Activated naive CD4-positive, alpha-beta T cell treated with anti-CD3 and anti-CD28 coated beads, Interleukin-2, amount 50 U/mL, for 72 hours (primary cell): ENCODE measurements at regions not wholly inside any gene's neighbourhood (a gene's known extent, or its start where the extent isn't known, plus 50 kb on each side); places are given as distances from the start of the nearest gene placed in this dataset.

Source experiments
- ATAC-seq, 2 donors: fragments of 150-1000 bp; cut with Tn5 transposase; 2 replicates each; pipeline ENCODE4 v1.10.0; 2021; ENCODE audit warnings: mild to moderate bottlenecking in 2 of 2, moderate library complexity in 2 of 2
- DNase-seq, 2 donors: peaks; one replicate each; pipeline ENCODE4 v3.0.0; 2021 to 2022; ENCODE audit warnings: low spot score in 2 of 2
- H3K27ac Mint-ChIP-seq, 2 donors: one replicate each; pipeline ENCODE4 v1.8.0; 2022; ENCODE audit warnings: mild to moderate bottlenecking in 2 of 2, mixed read lengths in 2 of 2
- H3K36me3 Mint-ChIP-seq, 2 donors: one replicate each; pipeline ENCODE4 v1.8.0; 2022; ENCODE audit warnings: mixed read lengths in 2 of 2
- H3K9me3 Mint-ChIP-seq, 2 donors: one replicate each; pipeline ENCODE4 v1.8.0; 2022; ENCODE audit warnings: mixed read lengths in 2 of 2

DNA sequence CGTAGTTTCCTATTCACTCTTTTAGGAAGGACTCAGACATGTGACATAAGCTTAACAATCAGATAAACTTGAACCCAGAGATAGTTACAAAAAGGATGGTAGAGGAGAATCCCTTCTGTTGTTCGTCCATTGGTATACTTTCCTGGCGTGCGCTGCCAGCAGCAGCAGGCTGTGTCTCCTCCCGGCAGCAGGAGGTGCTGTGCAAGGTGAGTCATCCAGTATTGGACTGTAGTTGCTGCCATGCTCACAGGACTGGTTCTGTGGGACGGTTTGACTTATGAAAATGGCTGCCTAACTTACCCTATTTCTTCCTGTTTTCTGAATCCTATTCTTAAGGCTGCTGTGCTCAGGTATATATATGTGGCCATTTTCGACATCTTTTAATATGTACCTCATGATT, 253.4 kb upstream of the LRRC3B start:
- H3K27ac Mint-ChIP-seq, result no peak overlapping the region
- no peak for ATAC-seq
- H3K36me3 Mint-ChIP-seq, result no peaks in the 10 kb centered on the region
- H3K9me3 Mint-ChIP-seq, result peaks cover 20 to 38% of the 10 kb centered on the region in 2 donors
- DNase-seq, result no peak

DNA sequence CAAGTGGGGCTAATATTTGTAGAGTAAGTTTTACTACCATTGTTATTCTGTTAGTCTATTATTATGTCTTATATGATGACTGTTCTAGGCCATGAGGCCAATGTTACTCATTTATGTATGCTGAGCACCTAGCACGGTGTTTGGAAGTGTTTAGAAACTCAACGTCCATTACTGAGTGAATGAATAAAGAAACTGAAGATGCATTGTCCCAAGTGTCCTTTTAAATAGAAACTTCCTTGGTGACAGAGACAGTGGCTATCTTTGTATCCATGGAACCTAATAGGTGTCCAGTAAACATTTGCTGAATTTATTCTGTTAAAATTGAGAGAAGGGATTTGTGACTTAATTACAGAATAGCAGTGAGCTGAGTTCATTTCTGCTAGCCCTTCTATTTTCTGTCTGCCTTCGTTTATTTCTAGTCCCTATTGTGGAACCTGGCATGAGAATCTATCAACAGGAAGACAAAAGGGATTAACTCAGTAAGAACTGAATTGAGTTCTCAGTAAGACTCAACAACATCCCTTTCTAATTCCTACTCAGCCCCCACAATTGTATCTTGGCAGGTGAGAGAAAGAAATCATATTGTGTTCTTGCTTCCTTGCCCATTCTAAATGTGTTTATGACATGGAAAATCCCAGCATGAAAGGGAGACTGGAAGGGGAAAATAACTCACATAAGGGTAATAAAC, 246.6 kb upstream of the LRRC3B start:
- H3K27ac Mint-ChIP-seq, result no peak overlapping the region
- no peak for ATAC-seq
- H3K36me3 Mint-ChIP-seq, result no peaks in the 10 kb centered on the region
- no peak for DNase-seq
- peaks cover 0 to 22% of the 10 kb centered on the region in 2 donors for H3K9me3 Mint-ChIP-seq

DNA sequence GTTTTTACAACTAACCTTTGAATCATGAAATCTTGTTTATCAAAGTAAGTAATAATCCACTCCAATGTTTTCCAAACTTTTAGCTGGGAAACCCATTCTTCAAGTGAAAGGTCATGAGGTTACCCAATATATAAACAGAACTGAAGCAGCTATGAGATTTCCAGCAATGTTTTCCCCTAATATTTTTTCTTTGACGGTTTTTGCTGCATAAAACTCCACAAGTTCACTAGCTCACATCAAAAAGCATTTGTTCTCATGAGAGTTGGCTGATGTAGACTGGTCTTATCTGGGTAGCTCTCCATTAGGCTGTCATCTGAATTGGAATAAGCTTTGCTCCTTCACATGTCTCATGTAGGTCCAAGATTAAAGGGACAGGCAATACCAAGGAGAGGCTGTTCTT, 241.2 kb upstream of the LRRC3B start:
- Mint-ChIP-seq H3K9me3 (peaks cover 0 to 14% of the 10 kb centered on the region in 2 donors), H3K27ac (no peak overlapping the region), H3K36me3 (no peaks in the 10 kb centered on the region)
- ATAC-seq, result no peak
- no peak for DNase-seq

DNA sequence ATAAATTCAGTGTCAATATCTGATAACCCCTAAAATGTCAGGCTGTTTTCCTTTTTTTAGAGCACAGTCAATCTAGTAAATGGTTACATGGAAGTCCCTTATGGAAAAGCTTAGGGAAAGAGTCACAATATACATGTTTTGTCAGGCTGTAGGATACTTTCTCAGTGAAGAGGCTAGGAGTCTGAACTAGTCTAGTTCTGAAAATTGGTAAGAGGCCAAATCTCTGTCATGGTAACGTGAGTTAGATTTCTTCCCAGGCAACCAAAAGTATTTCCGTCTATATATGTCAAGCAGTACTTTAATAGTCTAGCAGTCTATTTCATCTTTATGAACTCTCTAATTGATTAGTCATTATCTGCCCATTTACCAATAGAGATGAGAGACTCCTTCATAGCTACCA, 215.9 kb upstream of the LRRC3B start:
- ATAC-seq (no peak), DNase-seq (no peak)
- Mint-ChIP-seq H3K27ac (no peak overlapping the region), H3K36me3 (no peaks in the 10 kb centered on the region), H3K9me3 (peaks cover 13 to 14% of the 10 kb centered on the region in 2 donors)

DNA sequence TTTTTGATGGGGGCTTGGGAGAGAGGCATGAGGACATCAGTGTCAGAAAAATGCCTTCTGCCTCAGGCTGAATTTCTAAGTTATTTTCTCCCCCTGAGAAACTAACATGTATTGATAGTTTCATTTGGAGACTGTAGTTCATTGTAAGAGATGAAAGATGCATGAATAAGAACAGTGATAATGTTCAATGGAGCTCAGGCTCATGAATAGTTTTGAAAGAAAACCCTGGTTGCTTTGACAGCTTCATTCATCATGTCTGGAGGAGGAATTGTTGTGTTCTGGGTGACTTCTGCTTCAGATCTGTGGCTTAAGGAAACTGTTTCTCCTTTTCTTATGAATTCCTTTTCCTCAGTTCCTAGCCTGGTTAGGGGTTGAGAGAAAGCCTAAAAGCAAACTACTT, 204.0 kb upstream of the LRRC3B start:
- DNase-seq (no peak), ATAC-seq (no peak)
- Mint-ChIP-seq H3K9me3 (peaks cover 12 to 24% of the 10 kb centered on the region in 2 donors), H3K27ac (no peak overlapping the region), H3K36me3 (no peaks in the 10 kb centered on the region)

DNA sequence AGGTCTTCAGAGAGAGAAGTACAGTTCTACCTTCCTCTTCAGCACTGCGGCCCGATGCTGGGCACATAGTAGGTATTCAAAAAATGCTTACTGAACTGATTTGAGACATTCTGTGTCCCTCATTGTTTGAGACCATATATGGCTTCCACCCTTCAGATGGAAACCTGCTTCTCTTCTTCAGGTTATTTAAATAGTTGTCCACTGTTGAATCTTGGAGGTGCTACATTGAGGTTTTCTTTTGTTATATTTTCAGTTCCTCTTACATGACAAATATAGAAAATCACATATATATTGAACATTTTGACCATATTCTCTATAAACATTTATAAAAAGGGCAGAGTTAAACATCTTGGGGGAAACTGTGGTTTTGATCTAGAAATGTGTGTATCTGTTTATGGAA, 200.2 kb upstream of the LRRC3B start:
- no peak for DNase-seq

DNA sequence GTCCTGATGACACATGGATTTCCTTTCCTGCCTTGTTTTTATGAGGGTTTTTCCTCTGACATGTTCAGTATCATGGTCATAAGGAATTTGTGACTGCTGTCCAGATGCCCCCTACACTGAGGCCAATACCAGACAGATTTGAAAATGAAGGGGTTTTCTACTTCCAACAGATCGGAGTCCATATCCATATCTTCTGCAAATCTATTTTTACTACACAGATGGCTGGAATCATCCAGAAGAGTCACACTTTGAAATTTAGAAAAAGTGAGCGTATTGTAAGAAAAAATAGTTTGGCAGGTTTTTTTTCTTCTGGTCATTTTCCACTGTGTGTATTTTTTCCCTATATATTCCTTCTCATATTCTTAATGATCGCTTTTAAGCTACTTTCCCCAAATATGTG, 197.5 kb upstream of the LRRC3B start:
- ATAC-seq (no peak), DNase-seq (no peak)
- no peak overlapping the region for H3K27ac Mint-ChIP-seq
- peaks cover 4 to 5% of the 10 kb centered on the region in 2 donors for H3K9me3 Mint-ChIP-seq
- no peaks in the 10 kb centered on the region for H3K36me3 Mint-ChIP-seq

More for the DNA sequence above, 200.2 kb upstream of the LRRC3B start:
- H3K27ac Mint-ChIP-seq, result no peak overlapping the region
- H3K9me3 Mint-ChIP-seq, result peaks cover 4 to 5% of the 10 kb centered on the region in 2 donors
- no peaks in the 10 kb centered on the region for H3K36me3 Mint-ChIP-seq
- no peak for ATAC-seq

DNA sequence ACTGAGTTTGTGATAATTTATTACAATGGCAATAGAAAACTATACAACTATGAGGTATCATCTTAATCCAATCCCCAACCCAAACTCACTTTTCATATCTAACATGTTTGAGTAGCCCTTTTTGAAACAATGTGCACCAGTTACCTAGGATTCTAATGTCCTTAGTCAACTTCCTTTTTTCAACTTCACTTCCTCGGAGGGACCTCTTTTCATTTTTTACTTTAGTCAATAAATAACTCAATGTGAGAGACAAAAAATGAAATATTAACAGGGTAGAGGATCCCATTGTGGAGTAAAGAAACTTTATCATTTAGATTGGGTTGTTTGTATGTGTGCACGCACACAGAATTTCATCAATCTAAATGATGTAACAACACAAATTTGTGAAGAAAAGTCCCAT, 193.6 kb upstream of the LRRC3B start:
- H3K9me3 Mint-ChIP-seq, result peaks cover 3 to 4% of the 10 kb centered on the region in 2 donors
- DNase-seq, result no peak
- no peak for ATAC-seq
- no peak overlapping the region for H3K27ac Mint-ChIP-seq
- H3K36me3 Mint-ChIP-seq, result no peaks in the 10 kb centered on the region

DNA sequence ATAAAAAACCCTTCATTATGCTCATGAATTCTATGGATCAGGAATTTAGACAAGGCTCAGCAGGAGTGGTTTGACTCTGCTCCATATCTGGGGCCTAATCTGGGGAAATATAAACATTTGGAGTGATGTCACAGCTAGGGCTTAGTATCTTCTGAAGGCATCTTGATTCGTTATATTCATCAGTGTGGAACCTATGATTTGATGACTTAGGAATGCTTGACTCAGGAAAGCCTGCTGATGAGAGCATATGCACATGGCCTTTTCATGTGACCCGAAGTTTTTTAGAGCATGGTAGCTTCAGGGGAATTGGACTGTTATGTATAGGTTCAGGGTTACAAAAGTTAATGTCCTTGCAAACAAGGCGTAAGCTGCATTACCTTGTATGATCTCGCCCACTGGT, 184.9 kb upstream of the LRRC3B start:
- ATAC-seq (no peak), DNase-seq (no peak)
- peaks cover 10 to 12% of the 10 kb centered on the region in 2 donors for H3K9me3 Mint-ChIP-seq
- H3K27ac Mint-ChIP-seq, result no peak overlapping the region
- H3K36me3 Mint-ChIP-seq, result no peaks in the 10 kb centered on the region

DNA sequence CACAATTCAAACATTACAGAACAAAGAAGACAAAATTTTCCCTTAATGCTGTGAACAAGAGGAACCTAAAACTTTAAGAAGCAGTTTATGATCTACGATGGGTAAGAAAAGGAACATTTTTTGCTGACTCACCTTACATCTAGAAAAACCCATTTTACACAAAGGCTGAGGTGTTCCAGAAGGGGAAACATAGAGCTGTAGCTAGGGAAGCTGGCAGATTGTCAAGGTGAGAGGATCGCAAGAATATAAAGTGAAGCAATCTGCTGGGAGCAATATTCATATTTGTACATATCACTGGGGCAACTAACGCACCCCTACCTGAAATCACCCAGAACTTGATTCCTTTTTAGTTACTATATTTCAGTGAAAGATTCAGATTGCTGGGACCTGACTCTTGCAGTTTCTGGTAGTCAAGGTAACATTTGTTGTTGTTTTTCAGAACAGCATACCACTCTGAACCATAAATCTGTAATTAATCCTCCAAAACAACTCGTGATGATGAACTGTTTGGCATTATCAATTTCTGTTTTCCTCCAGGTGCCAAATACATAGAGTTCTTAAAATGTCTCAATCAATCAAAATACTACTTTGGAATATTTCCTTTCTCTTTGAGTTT, 184.1 kb upstream of the LRRC3B start:
- peaks cover 10 to 12% of the 10 kb centered on the region in 2 donors for H3K9me3 Mint-ChIP-seq
- ATAC-seq (no peak), DNase-seq (no peak)
- no peaks in the 10 kb centered on the region for H3K36me3 Mint-ChIP-seq
- no peak overlapping the region for H3K27ac Mint-ChIP-seq

DNA sequence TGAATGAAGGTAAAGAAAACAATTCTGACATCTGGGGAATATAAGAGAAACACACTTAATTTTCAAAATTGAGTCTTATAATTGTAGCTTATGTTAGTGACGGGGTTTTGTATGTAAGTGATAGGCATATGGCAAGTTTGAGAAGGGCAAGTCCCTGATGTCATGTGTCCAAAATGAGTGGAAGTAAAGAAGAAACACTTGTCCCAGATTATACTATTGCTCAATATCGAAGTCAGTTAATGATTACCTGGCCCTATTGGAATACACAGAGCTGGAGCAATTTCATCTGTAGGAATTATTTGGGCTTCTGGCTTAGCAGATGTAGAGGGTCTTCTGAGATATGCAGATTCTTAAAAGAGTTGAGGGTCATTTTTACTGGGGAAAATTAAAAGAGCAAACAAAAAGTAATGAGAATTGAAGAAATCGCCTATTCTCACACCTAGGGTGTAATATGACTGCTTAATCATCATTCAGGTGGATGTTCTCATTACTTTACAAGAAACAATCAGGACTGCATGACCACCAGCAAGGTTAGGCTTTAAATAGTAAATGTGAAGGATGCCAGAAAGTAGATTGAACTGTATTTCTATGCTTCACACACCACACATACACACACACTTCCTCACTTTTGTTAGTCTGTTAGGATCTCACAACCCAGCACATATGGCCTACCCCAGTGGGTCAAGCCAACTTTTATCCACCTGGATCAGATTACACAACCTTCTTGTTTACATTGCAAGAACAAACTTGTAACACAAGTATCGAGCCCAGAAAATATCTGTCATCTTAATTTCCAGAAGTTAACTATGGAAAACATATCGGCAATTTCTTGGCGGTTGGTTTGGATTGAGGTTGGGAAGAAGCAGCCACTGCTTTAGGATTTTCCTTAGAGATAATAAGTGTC, 183.3 kb upstream of the LRRC3B start:
- no peak for DNase-seq
- no peak for ATAC-seq
- peaks cover 10 to 12% of the 10 kb centered on the region in 2 donors for H3K9me3 Mint-ChIP-seq
- H3K36me3 Mint-ChIP-seq, result no peaks in the 10 kb centered on the region
- H3K27ac Mint-ChIP-seq, result no peak overlapping the region

DNA sequence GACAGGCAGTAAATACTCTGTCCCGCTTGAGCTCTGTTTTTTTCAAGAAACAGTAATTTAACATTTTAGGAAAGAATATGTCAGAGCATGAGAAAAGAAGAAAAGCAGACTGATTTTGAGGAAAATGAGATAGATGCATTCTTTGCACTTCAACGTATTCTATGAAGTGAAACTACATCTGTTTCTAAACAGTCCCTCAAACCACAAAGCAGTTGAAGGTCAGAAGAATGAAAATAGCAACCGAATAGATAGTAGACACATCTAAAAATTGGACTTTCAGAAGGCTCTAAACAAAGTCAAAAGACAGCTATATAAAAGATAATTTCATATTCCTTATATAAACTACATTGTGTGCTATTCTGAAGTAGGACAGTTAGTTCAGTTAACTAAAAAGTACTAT, 172.6 kb upstream of the LRRC3B start:
- no peak for DNase-seq
- ATAC-seq, result no peak
- Mint-ChIP-seq H3K27ac (no peak overlapping the region), H3K9me3 (peaks cover 9% of the 10 kb centered on the region in 2 donors), H3K36me3 (no peaks in the 10 kb centered on the region)

DNA sequence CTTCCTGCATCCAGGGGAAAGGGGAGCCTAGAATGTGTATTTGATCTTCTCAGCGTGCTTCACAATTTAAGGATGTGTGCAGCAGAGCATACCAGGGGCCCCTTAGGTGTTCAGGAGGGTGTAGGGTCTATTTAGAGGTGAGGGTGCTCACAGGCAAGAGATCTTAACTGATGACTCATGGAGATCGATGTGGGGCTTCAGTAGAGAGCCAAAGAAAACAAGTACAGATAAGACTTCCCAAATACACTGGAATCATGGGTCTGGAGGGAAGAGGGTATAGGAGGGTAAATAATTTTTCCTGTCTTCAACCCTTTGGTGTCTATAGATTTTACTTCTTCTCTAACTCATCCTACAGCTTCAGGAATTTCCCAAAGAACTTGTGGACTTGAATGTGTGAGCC, 170.2 kb upstream of the LRRC3B start:
- Mint-ChIP-seq H3K27ac (no peak overlapping the region), H3K9me3 (peaks cover 9% of the 10 kb centered on the region in 2 donors), H3K36me3 (no peaks in the 10 kb centered on the region)
- ATAC-seq, result no peak
- no peak for DNase-seq

DNA sequence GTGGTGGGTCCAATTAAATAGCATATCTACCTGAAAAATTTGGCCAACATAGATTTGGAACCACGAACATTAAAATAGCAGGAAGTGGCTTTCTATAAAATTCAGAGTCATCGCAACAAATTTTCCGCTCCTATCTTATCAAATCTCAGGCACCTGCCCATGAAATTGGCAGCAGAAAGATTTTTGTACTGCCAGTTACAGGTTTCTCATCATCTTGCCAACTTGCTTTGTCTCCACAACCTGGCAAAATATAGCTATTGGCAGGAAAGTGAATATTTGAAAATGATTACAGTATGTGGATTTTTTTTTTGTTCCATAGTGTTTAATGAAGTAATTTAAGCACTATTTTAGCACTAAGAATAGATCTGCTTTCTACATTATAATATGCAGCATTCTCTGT, 161.6 kb upstream of the LRRC3B start:
- no peak for DNase-seq
- Mint-ChIP-seq H3K36me3 (peaks cover 0 to 18% of the 10 kb centered on the region in 2 donors), H3K9me3 (peaks cover 11 to 18% of the 10 kb centered on the region in 2 donors)

DNA sequence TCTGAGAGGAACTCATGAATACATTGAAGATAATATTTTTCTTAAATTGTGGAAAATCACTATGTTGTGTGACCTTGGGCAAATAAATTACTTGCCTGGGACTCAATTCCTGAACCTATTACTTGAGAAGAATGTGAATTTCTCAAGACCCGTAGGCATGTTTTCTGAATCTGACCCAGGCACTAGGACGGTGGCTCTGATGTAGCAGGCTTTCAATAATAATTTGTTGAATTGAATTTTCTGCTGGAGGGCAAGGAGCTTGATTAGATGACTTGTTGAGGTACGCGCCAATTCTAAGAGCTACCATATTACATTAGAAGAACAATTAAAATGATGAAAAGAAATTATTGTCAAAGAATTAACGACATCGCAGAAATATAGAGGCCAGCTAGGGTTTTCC, 150.2 kb upstream of the LRRC3B start:
- Mint-ChIP-seq H3K9me3 (peaks cover 5 to 26% of the 10 kb centered on the region in 2 donors), H3K36me3 (no peaks in the 10 kb centered on the region), H3K27ac (no peak overlapping the region)
- DNase-seq (no peak), ATAC-seq (no peak)

More for the DNA sequence above, 161.6 kb upstream of the LRRC3B start:
- no peak for ATAC-seq
- H3K27ac Mint-ChIP-seq, result no peak overlapping the region

DNA sequence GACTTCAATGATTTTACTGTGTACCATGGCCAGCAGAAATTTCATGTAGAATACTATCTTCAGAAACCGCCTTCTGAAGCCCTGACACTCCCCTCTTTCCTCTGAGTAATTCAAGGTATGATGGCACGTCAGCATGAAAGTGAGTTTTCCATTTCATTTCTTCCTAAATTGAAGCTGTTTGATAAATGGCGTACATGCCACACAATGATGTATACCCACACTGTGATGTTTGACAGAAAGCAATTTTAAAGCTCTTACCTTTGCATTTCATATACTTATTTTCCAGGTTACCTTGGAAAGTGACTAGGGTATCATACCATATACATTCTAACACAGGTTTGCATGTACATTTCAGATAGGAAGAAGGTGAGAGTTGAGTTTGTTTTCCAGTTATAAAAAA, 147.9 kb upstream of the LRRC3B start:
- DNase-seq, result no peak
- ATAC-seq, result no peak
- no peak overlapping the region for H3K27ac Mint-ChIP-seq

DNA sequence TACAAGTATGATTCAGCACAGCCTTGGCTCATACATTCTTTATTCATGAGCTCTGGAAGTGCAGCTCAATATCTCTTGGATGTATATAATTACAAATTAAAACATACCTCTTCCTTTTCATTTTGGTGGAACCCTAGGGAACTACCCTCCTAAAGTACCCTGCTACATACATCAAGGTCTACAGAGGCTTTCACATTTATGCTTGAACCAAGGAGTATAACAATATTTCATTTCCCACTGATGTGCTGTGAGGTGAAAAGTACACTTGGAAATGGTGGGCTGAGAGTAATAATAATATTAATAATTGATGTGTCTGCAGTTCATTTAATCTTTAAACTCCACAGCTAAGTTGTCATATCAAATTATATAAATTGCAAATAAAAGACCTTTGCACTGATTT, 142.2 kb upstream of the LRRC3B start:
- no peak for ATAC-seq
- Mint-ChIP-seq H3K27ac (no peak overlapping the region), H3K9me3 (peaks cover 0 to 6% of the 10 kb centered on the region in 2 donors), H3K36me3 (no peaks in the 10 kb centered on the region)
- DNase-seq, result no peak

More for the DNA sequence above, 147.9 kb upstream of the LRRC3B start:
- Mint-ChIP-seq H3K9me3 (peaks cover 0 to 8% of the 10 kb centered on the region in 2 donors), H3K36me3 (no peaks in the 10 kb centered on the region)
